ENCODE measurements at regions not wholly inside any gene's neighbourhood (a gene's known extent, or its start where the extent isn't known, plus 50 kb on each side); places are given as distances from the start of the nearest gene placed in this dataset.
A peak's percentile ranks its signal among the peaks of the same experiment; 100 is the strongest.

DNA sequence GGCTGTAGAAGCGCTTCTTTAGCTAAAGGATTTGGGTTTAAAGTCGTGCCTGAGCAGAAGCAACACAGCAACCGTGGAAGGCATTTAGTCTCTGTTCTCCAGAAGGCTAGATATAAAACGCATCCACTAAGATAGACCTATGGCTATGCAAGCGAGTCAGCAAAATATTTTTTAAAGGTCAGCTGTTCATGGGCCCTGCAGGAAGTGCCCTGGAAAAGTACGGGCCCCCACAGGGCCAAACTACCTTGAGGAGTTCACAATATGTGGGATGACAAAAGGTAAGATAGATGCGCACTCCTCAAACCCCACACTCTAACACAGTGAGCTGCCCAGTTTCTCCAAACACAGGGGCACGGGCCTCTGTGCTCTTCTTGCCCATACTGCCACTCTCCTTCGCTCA lies 261.6 kb downstream of the VPS13C start:
- TF ChIP-seq CTCF (conservative IDR thresholded peaks at IDR 0.05), result no peak

DNA sequence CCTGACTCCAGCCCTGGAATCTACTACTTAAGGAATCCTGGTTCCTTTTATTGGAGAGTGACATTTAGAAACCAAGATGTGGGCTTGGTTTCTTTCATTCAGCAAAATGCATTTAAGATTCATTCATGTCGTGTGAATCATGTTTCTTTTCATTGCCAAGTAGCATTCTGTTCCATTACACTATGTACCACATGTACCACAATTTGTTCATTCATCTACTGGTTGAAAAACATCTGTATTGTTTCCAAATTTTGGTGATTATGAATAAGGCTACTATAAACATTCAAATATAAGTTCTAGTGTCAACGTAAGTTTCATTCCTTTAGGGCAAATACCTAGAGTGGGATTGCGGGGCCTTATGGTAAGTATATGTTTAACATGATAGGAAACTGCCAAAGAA lies 264.2 kb downstream of the VPS13C start:
- TF ChIP-seq CTCF (conservative IDR thresholded peaks at IDR 0.05), result no peak

More for the DNA sequence above, 261.6 kb downstream of the VPS13C start:
- no peak overlapping the region; the same call in 1 of the 2 replicates for H3K27ac ChIP-seq

DNA sequence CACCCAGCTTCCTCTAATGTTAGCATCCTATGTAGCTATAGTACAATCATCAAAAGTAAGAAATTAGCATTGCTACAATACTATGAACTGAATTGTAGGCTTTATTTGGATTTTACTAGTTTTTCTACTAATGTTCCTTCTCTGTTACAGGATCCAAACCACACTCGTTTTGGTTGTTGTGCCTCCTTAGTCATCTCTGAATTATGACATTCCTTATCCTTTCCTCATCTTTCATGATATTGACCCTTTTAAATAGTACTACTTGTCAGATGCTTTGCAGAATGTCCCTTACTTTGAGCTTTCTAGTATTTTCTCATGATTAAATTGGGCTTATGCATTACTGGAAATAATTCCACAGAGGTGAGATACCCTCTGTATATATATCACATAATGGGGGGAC lies 265.4 kb downstream of the VPS13C start:
- H3K27ac ChIP-seq, result peak overlapping the region; percentile 71

More for the DNA sequence above, 264.2 kb downstream of the VPS13C start:
- H3K27ac ChIP-seq, result peak overlapping the region; percentile 71

GRCh38 chr15:61794276-61794675 lies 266.0 kb downstream of the VPS13C start:
- no peak for TF ChIP-seq CTCF (conservative IDR thresholded peaks at IDR 0.05)
- H3K27ac ChIP-seq, result peak overlapping the region; percentile 71

More for the DNA sequence above, 265.4 kb downstream of the VPS13C start:
- TF ChIP-seq CTCF (conservative IDR thresholded peaks at IDR 0.05), result no peak

DNA sequence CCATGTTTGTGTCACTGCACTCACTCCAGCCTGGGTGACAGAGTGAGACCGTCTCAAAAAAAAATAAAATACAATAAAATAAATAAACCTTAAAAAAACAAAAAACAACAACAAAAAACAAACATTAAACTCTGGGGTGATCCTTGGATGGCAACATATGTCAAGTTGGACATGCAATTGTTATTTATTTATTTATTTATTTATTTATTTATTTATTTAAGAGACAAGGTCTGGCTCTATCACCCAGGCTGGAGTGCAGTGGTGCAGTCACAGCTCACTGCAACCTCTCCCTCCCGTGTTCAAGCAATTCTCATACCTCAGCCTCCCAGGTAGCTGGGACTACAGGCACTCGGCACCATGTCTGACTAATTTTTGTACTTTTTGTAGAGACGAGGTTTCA lies 275.5 kb downstream of the VPS13C start:
- TF ChIP-seq CTCF (conservative IDR thresholded peaks at IDR 0.05), result no peak
- no peak overlapping the region for H3K27ac ChIP-seq

DNA sequence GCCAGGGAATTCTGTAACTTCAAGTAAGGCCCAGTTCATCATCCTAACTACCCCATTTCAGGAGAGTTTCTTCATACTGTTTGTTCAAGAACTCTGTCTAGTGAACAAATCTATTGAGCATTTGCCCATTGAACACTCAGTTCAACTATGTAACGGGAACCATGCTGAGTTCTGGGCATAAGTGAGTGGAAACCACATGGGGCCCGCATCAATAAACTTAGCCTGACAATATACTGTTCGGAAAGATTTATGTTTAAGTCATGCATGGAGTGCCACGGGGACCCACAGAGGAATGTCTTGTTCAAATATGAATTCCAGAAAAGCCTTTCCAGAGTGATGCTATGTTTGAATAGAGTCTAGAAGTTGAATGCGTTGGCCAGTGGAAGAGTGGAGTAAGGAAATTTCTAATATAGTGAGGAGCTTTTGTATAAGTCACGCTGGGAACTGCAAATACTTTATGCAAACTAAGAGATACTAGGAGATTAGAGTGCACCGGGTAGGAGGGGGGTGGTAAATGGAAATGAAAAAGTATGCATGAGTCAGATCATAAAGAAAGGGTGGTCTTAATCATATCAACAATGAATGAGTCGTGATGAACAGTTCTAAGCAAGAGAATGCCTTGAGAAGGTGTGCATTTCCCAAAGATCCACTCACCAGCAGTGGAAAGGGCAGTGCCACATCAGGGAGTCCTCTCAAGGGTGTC lies 279.8 kb downstream of the VPS13C start:
- TF ChIP-seq CTCF (conservative IDR thresholded peaks at IDR 0.05), result no peak

GRCh38 chr15:61777689-61778088 lies 282.6 kb downstream of the VPS13C start:
- H3K27ac ChIP-seq, result peak overlapping the region; percentile 80
- TF ChIP-seq CTCF (conservative IDR thresholded peaks at IDR 0.05), result no peak

More for the DNA sequence above, 279.8 kb downstream of the VPS13C start:
- peak overlapping the region; percentile 80 for H3K27ac ChIP-seq
